ENCODE measurements at regions not wholly inside any gene's neighbourhood (a gene's known extent, or its start where the extent isn't known, plus 50 kb on each side); places are given as distances from the start of the nearest gene placed in this dataset.
"Not testable (repeated sequence)": the region's sequence is repeated elsewhere in the genome, so short reads cannot be mapped to it uniquely, and the experiment has no call there.

- H3K9me3 ChIP-seq (ENCODE audit: low read length): no peaks in the 10 kb centered on the region
- no peaks in the 10 kb centered on the region for H3K4me1 ChIP-seq (ENCODE audit: insufficient read depth, low read length)
- H3K36me3 ChIP-seq (ENCODE audit: insufficient read depth, low read length): no peaks in the 10 kb centered on the region
- H3K27me3 ChIP-seq (ENCODE audit: control insufficient read depth in 1 of 2, insufficient read depth in 2 of 2, low read length in 2 of 2): no peaks in the 10 kb centered on the region
- no peak overlapping the region for H3K9ac ChIP-seq (ENCODE audit: low read length)
- no peak overlapping the region for H3K27ac ChIP-seq (ENCODE audit: low read depth, low read length)
- no peak overlapping the region for H3K4me3 ChIP-seq (ENCODE audit: low read depth in 1 of 2, low read length in 2 of 2)
These were observed 140.8 kb downstream of the CAPZA3 start for GRCh38 chr12:18878676-18879180.

DNA sequence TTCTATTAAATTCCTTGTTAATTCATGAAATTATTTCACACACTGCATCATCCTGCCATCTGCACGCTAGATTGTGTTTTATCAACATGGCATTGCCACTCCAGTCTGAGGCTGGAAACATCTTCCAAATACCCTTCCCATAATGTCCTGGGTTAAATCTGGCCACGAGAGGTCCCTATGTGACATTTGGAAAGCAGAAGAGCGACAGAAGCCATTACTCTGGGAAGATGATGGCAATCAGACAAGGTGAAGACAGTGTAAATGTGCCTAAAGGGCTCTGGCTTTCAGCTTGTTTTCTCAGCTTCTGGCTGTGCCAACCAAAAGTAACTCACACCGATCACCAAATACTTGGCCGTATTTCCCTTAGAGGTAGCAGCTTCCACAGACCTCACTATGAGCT, 144.8 kb downstream of the CAPZA3 start:
- Histone ChIP-seq H3K9me3 (ENCODE audit: low read length) (no peaks in the 10 kb centered on the region), H3K27me3 (ENCODE audit: control insufficient read depth in 1 of 2, insufficient read depth in 2 of 2, low read length in 2 of 2) (no peaks in the 10 kb centered on the region), H3K36me3 (ENCODE audit: insufficient read depth, low read length) (no peaks in the 10 kb centered on the region), H3K27ac (ENCODE audit: low read depth, low read length) (no peak overlapping the region), H3K4me1 (ENCODE audit: insufficient read depth, low read length) (no peaks in the 10 kb centered on the region), H3K9ac (ENCODE audit: low read length) (no peak overlapping the region), H3K4me3 (ENCODE audit: low read depth in 1 of 2, low read length in 2 of 2) (no peak overlapping the region)

DNA sequence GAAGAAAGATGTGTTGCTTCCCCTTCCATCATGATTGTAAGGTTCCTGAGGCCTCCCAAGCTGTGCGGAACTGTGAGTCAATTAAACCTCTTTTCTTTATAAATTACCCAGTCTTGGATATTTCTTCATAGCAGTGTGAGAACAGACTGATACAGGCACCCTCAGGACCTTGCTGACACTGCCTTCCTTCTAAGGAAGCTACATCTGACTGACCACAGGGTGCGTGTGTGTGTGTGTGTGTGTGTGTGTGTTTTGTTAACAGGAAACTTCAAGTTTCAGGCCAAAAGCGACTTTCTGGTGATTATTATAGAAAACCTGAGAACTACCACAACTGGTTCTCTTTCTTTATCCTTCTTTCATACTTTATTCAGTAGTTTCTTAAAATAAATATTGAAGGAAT, 149.0 kb downstream of the CAPZA3 start:
- Histone ChIP-seq H3K27ac (ENCODE audit: low read depth, low read length) (no peak overlapping the region), H3K27me3 (ENCODE audit: control insufficient read depth in 1 of 2, insufficient read depth in 2 of 2, low read length in 2 of 2) (no peaks in the 10 kb centered on the region), H3K4me3 (ENCODE audit: low read depth in 1 of 2, low read length in 2 of 2) (no peak overlapping the region), H3K4me1 (ENCODE audit: insufficient read depth, low read length) (no peaks in the 10 kb centered on the region), H3K9me3 (ENCODE audit: low read length) (no peaks in the 10 kb centered on the region), H3K36me3 (ENCODE audit: insufficient read depth, low read length) (no peaks in the 10 kb centered on the region), H3K9ac (ENCODE audit: low read length) (no peak overlapping the region)

- H3K9ac ChIP-seq (ENCODE audit: low read length): no peak overlapping the region
These were observed 149.4 kb downstream of the CAPZA3 start for GRCh38 chr12:18887368-18887767.

GRCh38 chr12:18888047-18888446, 150.1 kb downstream of the CAPZA3 start:
- Histone ChIP-seq H3K27me3 (ENCODE audit: control insufficient read depth in 1 of 2, insufficient read depth in 2 of 2, low read length in 2 of 2) (no peaks in the 10 kb centered on the region), H3K4me1 (ENCODE audit: insufficient read depth, low read length) (no peaks in the 10 kb centered on the region), H3K9me3 (ENCODE audit: low read length) (no peaks in the 10 kb centered on the region), H3K4me3 (ENCODE audit: low read depth in 1 of 2, low read length in 2 of 2) (no peak overlapping the region), H3K9ac (ENCODE audit: low read length) (no peak overlapping the region), H3K36me3 (ENCODE audit: insufficient read depth, low read length) (no peaks in the 10 kb centered on the region), H3K27ac (ENCODE audit: low read depth, low read length) (no peak overlapping the region)

More at GRCh38 chr12:18887368-18887767, 149.4 kb downstream of the CAPZA3 start:
- Histone ChIP-seq H3K36me3 (ENCODE audit: insufficient read depth, low read length) (no peaks in the 10 kb centered on the region), H3K4me3 (ENCODE audit: low read depth in 1 of 2, low read length in 2 of 2) (no peak overlapping the region), H3K9me3 (ENCODE audit: low read length) (no peaks in the 10 kb centered on the region), H3K4me1 (ENCODE audit: insufficient read depth, low read length) (no peaks in the 10 kb centered on the region), H3K27me3 (ENCODE audit: control insufficient read depth in 1 of 2, insufficient read depth in 2 of 2, low read length in 2 of 2) (no peaks in the 10 kb centered on the region), H3K27ac (ENCODE audit: low read depth, low read length) (no peak overlapping the region)

GRCh38 chr12:18890621-18891020, 152.7 kb downstream of the CAPZA3 start:
- H3K9ac ChIP-seq (ENCODE audit: low read length): not testable (repeated sequence)

GRCh38 chr12:18895540-18895939, 157.6 kb downstream of the CAPZA3 start:
- Histone ChIP-seq H3K27ac (ENCODE audit: low read depth, low read length) (no peak overlapping the region), H3K9ac (ENCODE audit: low read length) (no peak overlapping the region), H3K9me3 (ENCODE audit: low read length) (no peaks in the 10 kb centered on the region), H3K4me3 (ENCODE audit: low read depth in 1 of 2, low read length in 2 of 2) (no peak overlapping the region), H3K36me3 (ENCODE audit: insufficient read depth, low read length) (no peaks in the 10 kb centered on the region), H3K4me1 (ENCODE audit: insufficient read depth, low read length) (no peaks in the 10 kb centered on the region), H3K27me3 (ENCODE audit: control insufficient read depth in 1 of 2, insufficient read depth in 2 of 2, low read length in 2 of 2) (no peaks in the 10 kb centered on the region)

More at GRCh38 chr12:18890621-18891020, 152.7 kb downstream of the CAPZA3 start:
- not testable (repeated sequence) for H3K9me3 ChIP-seq (ENCODE audit: low read length); H3K36me3 ChIP-seq (ENCODE audit: insufficient read depth, low read length); H3K27me3 ChIP-seq (ENCODE audit: control insufficient read depth in 1 of 2, insufficient read depth in 2 of 2, low read length in 2 of 2); H3K4me1 ChIP-seq (ENCODE audit: insufficient read depth, low read length); H3K27ac ChIP-seq (ENCODE audit: low read depth, low read length); H3K4me3 ChIP-seq (ENCODE audit: low read depth in 1 of 2, low read length in 2 of 2)

GRCh38 chr12:18895946-18896345, 158.0 kb downstream of the CAPZA3 start:
- H3K27ac ChIP-seq (ENCODE audit: low read depth, low read length): no peak overlapping the region
- H3K27me3 ChIP-seq (ENCODE audit: control insufficient read depth in 1 of 2, insufficient read depth in 2 of 2, low read length in 2 of 2): no peaks in the 10 kb centered on the region
- H3K9me3 ChIP-seq (ENCODE audit: low read length): no peaks in the 10 kb centered on the region
- H3K36me3 ChIP-seq (ENCODE audit: insufficient read depth, low read length): no peaks in the 10 kb centered on the region
- no peak overlapping the region for H3K9ac ChIP-seq (ENCODE audit: low read length)
- no peaks in the 10 kb centered on the region for H3K4me1 ChIP-seq (ENCODE audit: insufficient read depth, low read length)
- H3K4me3 ChIP-seq (ENCODE audit: low read depth in 1 of 2, low read length in 2 of 2): no peak overlapping the region

GRCh38 chr12:18897823-18898222, 159.9 kb downstream of the CAPZA3 start:
- Histone ChIP-seq H3K27ac (ENCODE audit: low read depth, low read length) (no peak overlapping the region), H3K36me3 (ENCODE audit: insufficient read depth, low read length) (no peaks in the 10 kb centered on the region), H3K4me3 (ENCODE audit: low read depth in 1 of 2, low read length in 2 of 2) (no peak overlapping the region), H3K9ac (ENCODE audit: low read length) (no peak overlapping the region), H3K9me3 (ENCODE audit: low read length) (no peaks in the 10 kb centered on the region), H3K4me1 (ENCODE audit: insufficient read depth, low read length) (no peaks in the 10 kb centered on the region), H3K27me3 (ENCODE audit: control insufficient read depth in 1 of 2, insufficient read depth in 2 of 2, low read length in 2 of 2) (no peaks in the 10 kb centered on the region)

DNA sequence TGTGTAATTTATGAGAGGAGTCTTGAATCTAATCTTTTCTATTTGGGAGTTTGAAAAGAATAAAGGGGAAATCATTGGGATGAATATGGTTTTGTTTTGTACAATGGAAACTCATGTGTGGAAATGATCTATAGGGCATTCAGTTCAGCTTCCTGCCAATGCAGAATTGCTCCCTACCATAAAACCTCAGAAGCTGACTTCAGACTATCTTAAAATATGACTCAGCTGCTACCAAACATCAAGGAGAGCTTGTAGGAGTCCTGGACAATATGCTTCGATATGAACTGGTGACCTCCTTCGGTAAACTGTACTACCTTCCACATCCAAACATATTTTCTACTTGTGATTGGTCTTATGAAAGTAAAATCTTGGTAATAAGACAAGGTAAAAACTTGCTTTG, 160.6 kb downstream of the CAPZA3 start:
- H3K4me1 ChIP-seq (ENCODE audit: insufficient read depth, low read length): no peaks in the 10 kb centered on the region
- H3K9ac ChIP-seq (ENCODE audit: low read length): no peak overlapping the region
- no peaks in the 10 kb centered on the region for H3K27me3 ChIP-seq (ENCODE audit: control insufficient read depth in 1 of 2, insufficient read depth in 2 of 2, low read length in 2 of 2)
- no peaks in the 10 kb centered on the region for H3K9me3 ChIP-seq (ENCODE audit: low read length)
- H3K4me3 ChIP-seq (ENCODE audit: low read depth in 1 of 2, low read length in 2 of 2): no peak overlapping the region
- no peak overlapping the region for H3K27ac ChIP-seq (ENCODE audit: low read depth, low read length)
- no peaks in the 10 kb centered on the region for H3K36me3 ChIP-seq (ENCODE audit: insufficient read depth, low read length)

GRCh38 chr12:18899162-18899561, 161.2 kb downstream of the CAPZA3 start:
- Histone ChIP-seq H3K9ac (ENCODE audit: low read length) (no peak overlapping the region), H3K4me1 (ENCODE audit: insufficient read depth, low read length) (no peaks in the 10 kb centered on the region), H3K27ac (ENCODE audit: low read depth, low read length) (no peak overlapping the region), H3K27me3 (ENCODE audit: control insufficient read depth in 1 of 2, insufficient read depth in 2 of 2, low read length in 2 of 2) (no peaks in the 10 kb centered on the region), H3K9me3 (ENCODE audit: low read length) (no peaks in the 10 kb centered on the region), H3K4me3 (ENCODE audit: low read depth in 1 of 2, low read length in 2 of 2) (no peak overlapping the region), H3K36me3 (ENCODE audit: insufficient read depth, low read length) (no peaks in the 10 kb centered on the region)

DNA sequence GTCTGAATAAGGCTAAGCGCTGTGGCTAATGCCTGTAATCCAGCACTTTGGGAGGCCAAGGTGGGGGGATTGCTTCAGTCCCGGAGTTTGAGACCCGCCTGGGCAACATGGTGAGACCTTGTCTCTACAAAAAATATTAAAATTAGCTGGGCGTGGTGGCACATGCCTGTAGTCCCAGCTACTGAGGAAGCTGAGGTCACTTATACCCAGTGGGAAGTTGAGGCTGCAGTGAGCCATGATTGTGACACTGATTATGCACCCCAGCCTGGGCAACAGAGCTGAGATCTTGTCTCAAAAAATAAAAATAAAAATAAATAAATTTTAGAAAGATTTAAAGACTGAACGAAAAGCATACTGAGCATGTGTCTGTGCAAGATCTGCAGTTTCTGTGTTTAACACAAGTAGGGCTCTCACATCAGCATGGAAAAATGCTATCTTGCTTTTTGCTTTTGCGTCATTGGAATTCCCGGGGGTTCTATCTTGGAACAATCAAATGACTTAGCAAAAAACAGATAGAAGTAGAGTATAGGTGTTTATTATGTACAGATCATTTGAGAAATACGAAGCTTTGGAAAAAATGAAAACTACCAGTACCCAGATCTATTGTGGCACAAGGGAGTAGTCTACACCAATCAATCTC, 161.9 kb downstream of the CAPZA3 start:
- Histone ChIP-seq H3K27ac (ENCODE audit: low read depth, low read length) (no peak overlapping the region), H3K27me3 (ENCODE audit: control insufficient read depth in 1 of 2, insufficient read depth in 2 of 2, low read length in 2 of 2) (no peaks in the 10 kb centered on the region), H3K9ac (ENCODE audit: low read length) (no peak overlapping the region), H3K36me3 (ENCODE audit: insufficient read depth, low read length) (no peaks in the 10 kb centered on the region), H3K4me1 (ENCODE audit: insufficient read depth, low read length) (no peaks in the 10 kb centered on the region), H3K9me3 (ENCODE audit: low read length) (no peaks in the 10 kb centered on the region), H3K4me3 (ENCODE audit: low read depth in 1 of 2, low read length in 2 of 2) (no peak overlapping the region)

All from muscle layer of colon (tissue), 2 donors.